Sigmoid colon (tissue), 4 donors: ENCODE measurements at regions not wholly inside any gene's neighbourhood (a gene's known extent, or its start where the extent isn't known, plus 50 kb on each side); places are given as distances from the start of the nearest gene placed in this dataset.

Source experiments
- EP300 ChIP-seq, 4 donors: sonication (generic); formaldehyde crosslinking; IDR thresholded peaks; one replicate each; pipeline ENCODE4 v1.6.1; 2017; ENCODE audit warnings: antibody characterized with exemption in 4 of 4
- POLR2A ChIP-seq, 2 donors: fragments of 450-650 bp; IDR thresholded peaks; one replicate each; pipeline ENCODE4 v1.6.1; 2016; ENCODE audit warnings: antibody characterized with exemption in 2 of 2, mild to moderate bottlenecking in 2 of 2, moderate library complexity in 2 of 2
- POLR2AphosphoS5 ChIP-seq, 4 donors: sonication (generic); formaldehyde crosslinking; IDR thresholded peaks; one replicate each; pipeline ENCODE4 v1.6.1; 2017; ENCODE audit warnings: antibody characterized with exemption in 4 of 4
- TF ChIP-seq, protein P1 (sequence below), 4 experiments: fragments of 450-650 bp in 3 of 4; fragments of 200-600 bp in 1 of 4; IDR thresholded peaks; one replicate each; pipeline ENCODE4 v1.5.1; 2016 to 2019; ENCODE audit warnings: antibody characterized with exemption in 4 of 4, mild to moderate bottlenecking in 3 of 4, moderate library complexity in 2 of 4

DNA sequence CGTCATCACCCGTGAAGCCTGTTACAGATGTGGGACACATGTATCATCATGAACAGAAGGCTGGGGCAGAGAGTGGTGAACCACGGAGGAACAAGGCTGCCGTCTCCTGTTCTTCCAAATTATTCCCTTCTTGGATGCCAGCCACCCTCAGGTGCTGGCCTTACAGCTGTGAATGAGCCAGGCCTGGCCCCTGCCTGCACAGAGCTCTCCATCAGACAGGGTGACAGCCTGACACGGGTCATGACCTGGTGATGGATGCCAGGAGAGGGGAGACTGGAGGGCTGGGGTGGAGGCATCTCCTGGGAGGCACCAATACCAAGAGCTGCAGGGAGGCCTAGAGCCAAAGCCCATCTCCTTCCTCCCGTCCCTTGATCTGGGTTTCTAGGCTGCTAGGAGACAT, 230.0 kb upstream of the C1orf174 start:
- TF ChIP-seq, protein P1, sequence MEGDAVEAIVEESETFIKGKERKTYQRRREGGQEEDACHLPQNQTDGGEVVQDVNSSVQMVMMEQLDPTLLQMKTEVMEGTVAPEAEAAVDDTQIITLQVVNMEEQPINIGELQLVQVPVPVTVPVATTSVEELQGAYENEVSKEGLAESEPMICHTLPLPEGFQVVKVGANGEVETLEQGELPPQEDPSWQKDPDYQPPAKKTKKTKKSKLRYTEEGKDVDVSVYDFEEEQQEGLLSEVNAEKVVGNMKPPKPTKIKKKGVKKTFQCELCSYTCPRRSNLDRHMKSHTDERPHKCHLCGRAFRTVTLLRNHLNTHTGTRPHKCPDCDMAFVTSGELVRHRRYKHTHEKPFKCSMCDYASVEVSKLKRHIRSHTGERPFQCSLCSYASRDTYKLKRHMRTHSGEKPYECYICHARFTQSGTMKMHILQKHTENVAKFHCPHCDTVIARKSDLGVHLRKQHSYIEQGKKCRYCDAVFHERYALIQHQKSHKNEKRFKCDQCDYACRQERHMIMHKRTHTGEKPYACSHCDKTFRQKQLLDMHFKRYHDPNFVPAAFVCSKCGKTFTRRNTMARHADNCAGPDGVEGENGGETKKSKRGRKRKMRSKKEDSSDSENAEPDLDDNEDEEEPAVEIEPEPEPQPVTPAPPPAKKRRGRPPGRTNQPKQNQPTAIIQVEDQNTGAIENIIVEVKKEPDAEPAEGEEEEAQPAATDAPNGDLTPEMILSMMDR (IDR thresholded peaks at IDR 0.05): no peak
- TF ChIP-seq POLR2A (IDR thresholded peaks at IDR 0.05) (no peak), POLR2AphosphoS5 (IDR thresholded peaks at IDR 0.05) (no peak), EP300 (IDR thresholded peaks at IDR 0.05) (no peak)
